ENCODE measurements at regions not wholly inside any gene's neighbourhood (a gene's known extent, or its start where the extent isn't known, plus 50 kb on each side); places are given as distances from the start of the nearest gene placed in this dataset.

DNA sequence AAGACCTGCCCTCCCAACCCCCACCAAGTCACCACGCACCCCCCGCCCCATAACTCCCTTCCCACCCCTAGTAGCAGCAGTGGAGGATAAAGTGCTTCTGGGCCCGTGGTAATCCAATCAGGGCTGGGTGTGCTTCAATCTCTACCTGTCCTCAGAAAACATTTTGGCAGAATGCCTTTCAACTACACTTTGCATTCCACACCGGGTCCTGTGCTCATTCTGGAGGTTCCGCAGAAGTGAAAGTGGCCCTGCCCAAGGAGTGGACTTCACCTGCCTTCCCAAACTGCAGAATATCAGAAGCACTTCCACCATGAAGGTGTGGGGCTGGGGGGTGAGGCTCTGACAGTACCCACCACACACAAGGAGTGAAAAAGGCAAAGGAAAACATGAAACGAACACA, 322.3 kb downstream of the DHX15 start:
- no peak overlapping the region for H3K27ac ChIP-seq (ENCODE audit: low read depth in 1 of 2, low read length in 2 of 2)
- TF ChIP-seq, protein P1, sequence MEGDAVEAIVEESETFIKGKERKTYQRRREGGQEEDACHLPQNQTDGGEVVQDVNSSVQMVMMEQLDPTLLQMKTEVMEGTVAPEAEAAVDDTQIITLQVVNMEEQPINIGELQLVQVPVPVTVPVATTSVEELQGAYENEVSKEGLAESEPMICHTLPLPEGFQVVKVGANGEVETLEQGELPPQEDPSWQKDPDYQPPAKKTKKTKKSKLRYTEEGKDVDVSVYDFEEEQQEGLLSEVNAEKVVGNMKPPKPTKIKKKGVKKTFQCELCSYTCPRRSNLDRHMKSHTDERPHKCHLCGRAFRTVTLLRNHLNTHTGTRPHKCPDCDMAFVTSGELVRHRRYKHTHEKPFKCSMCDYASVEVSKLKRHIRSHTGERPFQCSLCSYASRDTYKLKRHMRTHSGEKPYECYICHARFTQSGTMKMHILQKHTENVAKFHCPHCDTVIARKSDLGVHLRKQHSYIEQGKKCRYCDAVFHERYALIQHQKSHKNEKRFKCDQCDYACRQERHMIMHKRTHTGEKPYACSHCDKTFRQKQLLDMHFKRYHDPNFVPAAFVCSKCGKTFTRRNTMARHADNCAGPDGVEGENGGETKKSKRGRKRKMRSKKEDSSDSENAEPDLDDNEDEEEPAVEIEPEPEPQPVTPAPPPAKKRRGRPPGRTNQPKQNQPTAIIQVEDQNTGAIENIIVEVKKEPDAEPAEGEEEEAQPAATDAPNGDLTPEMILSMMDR (IDR thresholded peaks at IDR 0.05), result no peak
- Mint-ChIP-seq H3K27me3 (ENCODE audit: low read depth in 3 of 3) (peaks cover 0 to 2% (median 0%) of the 10 kb centered on the region in 3 donors), H3K36me3 (no peaks in the 10 kb centered on the region), H3K27ac (no peak overlapping the region), H3K4me3 (no peak overlapping the region), H3K9me3 (peaks cover 0 to 4% (median 0%) of the 10 kb centered on the region in 7 donors), H3K4me1 (no peaks in the 10 kb centered on the region)
- WGBS (ENCODE audit: insufficient coverage), result 0% methylated on average over 1 of the region's 6 CpGs
- no peaks in the 10 kb centered on the region for H3K36me3 ChIP-seq (replicated peaks in 1 of 2; ENCODE audit: control insufficient read depth in 1 of 2, insufficient read depth in 2 of 2, low read length in 2 of 2)
- no peak for DNase-seq
- intact Hi-C loops (cut with micrococcal nuclease), result no loop called here
- H3K9ac ChIP-seq (ENCODE audit: insufficient read depth, low read length, poor library complexity, severe bottlenecking), result no peak overlapping the region
- no peaks in the 10 kb centered on the region for H3K79me2 ChIP-seq (ENCODE audit: insufficient read depth, low read length)
- peaks cover 0 to 4% of the 10 kb centered on the region in 2 donors for H3K9me3 ChIP-seq (replicated peaks in 1 of 2; ENCODE audit: control insufficient read depth in 1 of 2, insufficient read depth in 1 of 2, low read length in 2 of 2)
- H3K4me2 ChIP-seq (replicated peaks; ENCODE audit: extremely low read depth, low read length, poor library complexity, severe bottlenecking), result no peak overlapping the region
- H3K27me3 ChIP-seq (ENCODE audit: control insufficient read depth in 2 of 2, insufficient read depth in 2 of 2, low read length in 2 of 2), result no peaks in the 10 kb centered on the region
- no peak overlapping the region for H3K4me3 ChIP-seq (replicated peaks in 1 of 3; ENCODE audit: low read depth in 2 of 3, low read length in 3 of 3)
- H4K20me1 ChIP-seq (ENCODE audit: insufficient read depth, low read length), result no peaks in the 10 kb centered on the region
- no peaks in the 10 kb centered on the region for H3K4me1 ChIP-seq (ENCODE audit: control insufficient read depth in 1 of 2, insufficient read depth in 2 of 2, low read length in 2 of 2)
- no peak overlapping the region for H2AFZ ChIP-seq (ENCODE audit: insufficient read depth, low read depth, low read length, poor library complexity, severe bottlenecking)

DNA sequence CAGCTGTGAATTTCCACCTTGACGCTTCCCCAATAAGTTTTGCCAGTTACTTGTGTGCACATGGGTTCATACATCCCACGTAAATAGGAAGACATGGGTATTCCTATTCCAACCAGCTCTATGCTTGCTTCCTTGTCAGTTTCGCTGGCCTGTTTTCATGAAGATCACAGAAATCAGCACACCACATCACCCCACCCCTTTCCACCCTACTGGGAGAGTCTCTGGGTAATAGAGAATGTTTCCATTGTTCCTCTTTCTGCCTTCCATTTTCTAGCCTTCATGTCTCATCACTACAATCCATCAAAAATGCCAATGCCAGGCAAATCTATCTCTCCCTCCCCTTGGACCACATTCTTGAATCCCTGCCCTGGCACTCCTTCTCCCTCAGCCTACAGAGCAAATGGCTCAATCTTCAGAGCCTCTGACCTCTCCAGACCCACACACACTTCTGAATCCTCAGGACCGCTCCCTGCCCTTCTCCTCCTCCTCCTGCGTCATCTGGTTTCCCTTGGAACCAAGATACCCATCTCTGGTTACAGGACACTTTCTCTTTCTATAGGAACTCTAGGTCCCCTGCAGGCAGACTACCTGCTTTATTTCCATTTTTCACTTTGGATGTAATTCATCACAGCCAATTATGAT, 323.3 kb downstream of the DHX15 start:
- Histone ChIP-seq H3K9ac (ENCODE audit: insufficient read depth, low read length, poor library complexity, severe bottlenecking) (no peak overlapping the region), H3K4me3 (replicated peaks in 1 of 3; ENCODE audit: low read depth in 2 of 3, low read length in 3 of 3) (no peak overlapping the region), H3K9me3 (replicated peaks in 1 of 2; ENCODE audit: control insufficient read depth in 1 of 2, insufficient read depth in 1 of 2, low read length in 2 of 2) (peaks cover 0 to 2% of the 10 kb centered on the region in 2 donors), H3K4me2 (replicated peaks; ENCODE audit: extremely low read depth, low read length, poor library complexity, severe bottlenecking) (no peak overlapping the region), H3K4me1 (ENCODE audit: control insufficient read depth in 1 of 2, insufficient read depth in 2 of 2, low read length in 2 of 2) (no peaks in the 10 kb centered on the region), H4K20me1 (ENCODE audit: insufficient read depth, low read length) (no peaks in the 10 kb centered on the region), H3K27me3 (ENCODE audit: control insufficient read depth in 2 of 2, insufficient read depth in 2 of 2, low read length in 2 of 2) (no peaks in the 10 kb centered on the region), H2AFZ (ENCODE audit: insufficient read depth, low read depth, low read length, poor library complexity, severe bottlenecking) (no peak overlapping the region), H3K27ac (ENCODE audit: low read depth in 1 of 2, low read length in 2 of 2) (no peak overlapping the region), H3K79me2 (ENCODE audit: insufficient read depth, low read length) (no peaks in the 10 kb centered on the region), H3K36me3 (replicated peaks in 1 of 2; ENCODE audit: control insufficient read depth in 1 of 2, insufficient read depth in 2 of 2, low read length in 2 of 2) (no peaks in the 10 kb centered on the region)
- 93% methylated on average over 4 of the region's 5 CpGs for WGBS (ENCODE audit: insufficient coverage)
- no peak overlapping the region for H3K4me3 Mint-ChIP-seq
- intact Hi-C loops (cut with micrococcal nuclease), result no loop called here
- H3K27ac Mint-ChIP-seq, result no peak overlapping the region
- H3K27me3 Mint-ChIP-seq (ENCODE audit: low read depth in 3 of 3), result peaks cover 0 to 6% (median 0%) of the 10 kb centered on the region in 3 donors
- DNase-seq, result no peak
- no peaks in the 10 kb centered on the region for H3K4me1 Mint-ChIP-seq
- peaks cover 0 to 4% (median 0%) of the 10 kb centered on the region in 7 donors for H3K9me3 Mint-ChIP-seq
- no peaks in the 10 kb centered on the region for H3K36me3 Mint-ChIP-seq
- TF ChIP-seq, protein P1 (IDR thresholded peaks at IDR 0.05), result no peak

All from CD14-positive monocyte (primary cell).